Heart left ventricle (tissue), 13 donors: ENCODE measurements at regions not wholly inside any gene's neighbourhood (a gene's known extent, or its start where the extent isn't known, plus 50 kb on each side); places are given as distances from the start of the nearest gene placed in this dataset.

Experiments
- POLR2A ChIP-seq, 2 donors: fragments of 450-650 bp; IDR thresholded peaks; one replicate each; pipeline ENCODE4 v1.6.1; 2017; ENCODE audit warnings: antibody characterized with exemption in 2 of 2, mild to moderate bottlenecking in 2 of 2, moderate library complexity in 2 of 2
- TF ChIP-seq, protein P1 (sequence below), 12 donors: fragments of 200-600 bp; sonication (generic) in 4 of 12; IDR thresholded peaks; one replicate each; pipeline versions ENCODE4 v1.5.0 to v1.8.0; 2018 to 2022; ENCODE audit warnings: antibody characterized with exemption in 12 of 12, mild to moderate bottlenecking in 5 of 12
- donor health status: ischemic (EF 13 %, LVEDD 7.1; RV severe dilation, severe dysfunction).
- donor health status: DM: no; HTN: yes; CAD: no.
- donor health status: DM: no; HTN: no; CAD: no.
- donor health status: ischemic (EF 25% LVEDD 6.9; RV normal size, moderate dysfunction).
- donor health status: ischemic (EF 25% LVEDD 5.7; RV mildly dilated, moderate dysfunction).
- donor health status: ischemic (EF 35%, LVEDD 5.7; RV mildly dilated, moderate dysfunction).
- donor health status: nonischemic (EF 11% LVEDD 7.7; RV severe dilation, severe dysfunction).
- donor health status: DM: yes; HTN: yes; CAD: no.
- donor health status: PGD.
- donor health status: ischemic (EF 29% LVEDD 5.4; RV normal size, mild dysfunction).
- donor health status: nonischemic (EF 23%, LVEDD 6.1; RV moderate dilation, normal function).

- TF ChIP-seq, protein P1, sequence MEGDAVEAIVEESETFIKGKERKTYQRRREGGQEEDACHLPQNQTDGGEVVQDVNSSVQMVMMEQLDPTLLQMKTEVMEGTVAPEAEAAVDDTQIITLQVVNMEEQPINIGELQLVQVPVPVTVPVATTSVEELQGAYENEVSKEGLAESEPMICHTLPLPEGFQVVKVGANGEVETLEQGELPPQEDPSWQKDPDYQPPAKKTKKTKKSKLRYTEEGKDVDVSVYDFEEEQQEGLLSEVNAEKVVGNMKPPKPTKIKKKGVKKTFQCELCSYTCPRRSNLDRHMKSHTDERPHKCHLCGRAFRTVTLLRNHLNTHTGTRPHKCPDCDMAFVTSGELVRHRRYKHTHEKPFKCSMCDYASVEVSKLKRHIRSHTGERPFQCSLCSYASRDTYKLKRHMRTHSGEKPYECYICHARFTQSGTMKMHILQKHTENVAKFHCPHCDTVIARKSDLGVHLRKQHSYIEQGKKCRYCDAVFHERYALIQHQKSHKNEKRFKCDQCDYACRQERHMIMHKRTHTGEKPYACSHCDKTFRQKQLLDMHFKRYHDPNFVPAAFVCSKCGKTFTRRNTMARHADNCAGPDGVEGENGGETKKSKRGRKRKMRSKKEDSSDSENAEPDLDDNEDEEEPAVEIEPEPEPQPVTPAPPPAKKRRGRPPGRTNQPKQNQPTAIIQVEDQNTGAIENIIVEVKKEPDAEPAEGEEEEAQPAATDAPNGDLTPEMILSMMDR (IDR thresholded peaks at IDR 0.05), result no peak
- no peak for TF ChIP-seq POLR2A (IDR thresholded peaks at IDR 0.05)
These were observed 64.2 kb upstream of the COX10 start for GRCh38 chr17:14004927-14005620.
